ENCODE measurements at regions not wholly inside any gene's neighbourhood (a gene's known extent, or its start where the extent isn't known, plus 50 kb on each side); places are given as distances from the start of the nearest gene placed in this dataset.

- no peak overlapping the region for H3K4me3 ChIP-seq (ENCODE audit: control insufficient read depth, low read depth, low read length)
- no peak for DNase-seq (ENCODE audit: low read depth)
- no peak for TF ChIP-seq CTCF (IDR thresholded peaks at IDR 0.05; ENCODE audit: control insufficient read depth, insufficient read depth, low read depth, low read length, missing control alignments)
These were observed 152.4 kb downstream of the VRK1 start for GRCh38 chr14:96949594-96949993.

GRCh38 chr14:96951511-96951910, 154.3 kb downstream of the VRK1 start:
- H3K4me3 ChIP-seq (ENCODE audit: control insufficient read depth, low read depth, low read length) = no peak overlapping the region
- DNase-seq (ENCODE audit: low read depth) = no peak
- no peak for TF ChIP-seq CTCF (IDR thresholded peaks at IDR 0.05; ENCODE audit: control insufficient read depth, insufficient read depth, low read depth, low read length, missing control alignments)

DNA sequence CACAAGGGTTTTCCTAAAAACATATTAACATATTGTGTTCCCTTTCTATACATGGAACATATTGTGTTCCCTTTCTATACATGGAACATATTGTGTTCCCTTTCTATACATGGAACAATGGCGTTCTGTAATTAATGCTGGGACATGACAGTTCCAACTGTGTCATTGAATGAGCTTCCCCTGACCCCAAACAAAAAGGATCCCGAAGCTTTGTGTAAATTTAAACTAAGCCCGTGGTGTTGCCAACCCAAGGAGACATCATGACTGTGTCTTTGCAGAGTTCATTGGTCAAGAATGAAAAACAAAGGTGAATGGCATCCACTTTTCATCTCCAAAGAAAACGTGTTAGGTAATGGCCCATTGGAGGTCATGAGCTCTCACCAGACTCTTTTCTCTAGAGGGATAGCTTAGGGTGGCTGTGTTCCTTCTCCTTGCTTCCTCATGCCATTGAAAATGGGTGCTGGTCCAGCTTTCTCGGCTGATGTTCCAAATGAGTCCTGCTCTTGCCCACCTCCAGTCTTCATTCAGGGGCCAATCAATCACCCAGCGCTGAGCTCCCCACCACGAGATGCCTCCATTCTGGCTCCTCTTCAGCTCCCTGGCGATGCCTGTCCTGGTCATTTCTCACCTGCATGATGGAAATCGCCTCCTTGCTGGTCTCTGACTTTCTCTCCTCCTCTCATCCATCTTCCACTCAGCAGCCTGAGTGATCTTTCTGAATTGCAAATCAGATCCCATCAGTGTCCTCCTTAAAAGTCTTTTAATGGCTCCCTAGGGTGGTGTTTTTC, 156.1 kb downstream of the VRK1 start:
- no peak for TF ChIP-seq CTCF (IDR thresholded peaks at IDR 0.05; ENCODE audit: control insufficient read depth, insufficient read depth, low read depth, low read length, missing control alignments)
- no peak for DNase-seq (ENCODE audit: low read depth)
- no peak overlapping the region for H3K4me3 ChIP-seq (ENCODE audit: control insufficient read depth, low read depth, low read length)

DNA sequence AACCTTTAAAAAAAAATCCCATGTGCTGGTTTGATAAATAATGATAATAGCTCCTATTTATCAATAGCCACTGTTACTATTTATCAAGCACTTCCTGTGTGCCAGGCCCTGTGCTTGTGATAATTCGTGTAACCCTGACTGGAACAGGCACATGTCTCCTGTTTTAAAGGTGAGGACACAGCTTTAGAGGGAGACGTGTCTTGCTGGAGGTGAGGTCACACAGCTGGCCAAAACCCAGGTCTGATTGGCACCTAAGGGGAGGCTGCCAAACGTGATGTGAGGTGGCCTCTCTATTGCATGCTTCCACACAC, 156.6 kb downstream of the VRK1 start:
- no peak for TF ChIP-seq CTCF (IDR thresholded peaks at IDR 0.05; ENCODE audit: control insufficient read depth, insufficient read depth, low read depth, low read length, missing control alignments)
- no peak overlapping the region for H3K4me3 ChIP-seq (ENCODE audit: control insufficient read depth, low read depth, low read length)
- DNase-seq (ENCODE audit: low read depth) = no peak

GRCh38 chr14:96956464-96957239, 159.5 kb downstream of the VRK1 start:
- H3K4me3 ChIP-seq (ENCODE audit: control insufficient read depth, low read depth, low read length) = no peak overlapping the region
- TF ChIP-seq CTCF (IDR thresholded peaks at IDR 0.05; ENCODE audit: control insufficient read depth, insufficient read depth, low read depth, low read length, missing control alignments) = no peak
- DNase-seq (ENCODE audit: low read depth) = no peak

DNA sequence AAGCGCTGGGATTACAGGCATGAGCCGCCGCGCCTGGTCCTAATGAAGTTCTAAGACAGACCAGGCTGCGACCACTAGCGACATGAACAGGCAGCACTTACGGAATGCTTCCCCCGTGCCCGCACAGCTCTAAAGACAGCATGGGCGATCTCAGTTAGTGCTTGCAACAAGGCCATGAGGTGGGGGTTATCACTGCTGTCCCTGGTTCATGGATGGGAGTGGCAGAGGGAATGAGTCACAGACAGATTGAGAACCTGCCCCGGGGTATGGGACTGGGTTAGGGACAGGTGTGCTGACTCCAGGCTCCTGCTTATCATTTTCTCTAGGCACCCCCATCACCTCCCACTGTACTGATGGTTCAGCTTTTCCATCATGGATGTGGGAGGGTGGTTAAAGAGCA, 160.9 kb downstream of the VRK1 start:
- TF ChIP-seq CTCF (IDR thresholded peaks at IDR 0.05; ENCODE audit: control insufficient read depth, insufficient read depth, low read depth, low read length, missing control alignments) = no peak
- H3K4me3 ChIP-seq (ENCODE audit: control insufficient read depth, low read depth, low read length) = no peak overlapping the region
- DNase-seq (ENCODE audit: low read depth) = no peak

Data from AG09309 (cell line).